IMR-90 (cell line): ENCODE measurements at regions not wholly inside any gene's neighbourhood (a gene's known extent, or its start where the extent isn't known, plus 50 kb on each side); places are given as distances from the start of the nearest gene placed in this dataset.

Source experiments
- BHLHE40 ChIP-seq: fragments of 150-350 bp; IDR thresholded peaks from 2 replicates; pipeline ENCODE4 v1.6.1; 2016; ENCODE audit warnings: mild to moderate bottlenecking, low read depth, low read length
- CEBPB ChIP-seq: IDR thresholded peaks from 2 replicates; pipeline ENCODE4 v1.6.1; 2012; ENCODE audit warnings: low read depth, low read length, improper control_type of control experiment
- CHD1 ChIP-seq: IDR thresholded peaks from 2 replicates; pipeline ENCODE4 v1.6.1; 2012; ENCODE audit warnings: low read depth, low read length, improper control_type of control experiment
- FOS ChIP-seq: fragments of 150-350 bp; IDR thresholded peaks from 2 replicates; pipeline ENCODE4 v1.6.1; 2016; ENCODE audit warnings: low read depth, low read length
- MAFK ChIP-seq: IDR thresholded peaks from 2 replicates; pipeline ENCODE4 v1.6.1; 2012; ENCODE audit warnings: low read depth, low read length, improper control_type of control experiment
- MAZ ChIP-seq: IDR thresholded peaks from 2 replicates; pipeline ENCODE4 v1.6.1; 2012; ENCODE audit warnings: low read depth, mild to moderate bottlenecking, low read length, improper control_type of control experiment, moderate library complexity, borderline replicate concordance
- MXI1 ChIP-seq: IDR thresholded peaks from 2 replicates; pipeline ENCODE4 v1.6.1; 2012; ENCODE audit warnings: low read depth, mild to moderate bottlenecking, low read length, moderate library complexity, borderline replicate concordance
- POLR2A ChIP-seq: IDR thresholded peaks from 2 replicates; pipeline ENCODE4 v1.6.1; 2012; ENCODE audit warnings: mild to moderate bottlenecking, low read depth, low read length
- RAD21 ChIP-seq: IDR thresholded peaks from 2 replicates; pipeline ENCODE4 v1.6.1; 2012; ENCODE audit warnings: low read length, improper control_type of control experiment
- RCOR1 ChIP-seq: IDR thresholded peaks from 2 replicates; pipeline ENCODE4 v1.6.1; 2012; ENCODE audit warnings: mild to moderate bottlenecking, low read length, improper control_type of control experiment; ENCODE audit not compliant: insufficient replicate concordance
- RFX5 ChIP-seq: IDR thresholded peaks from 2 replicates; pipeline ENCODE4 v1.8.0; 2012; ENCODE audit warnings: low read depth, mild to moderate bottlenecking, low read length, moderate library complexity
- TF ChIP-seq, protein P1 (sequence below): conservative IDR thresholded peaks from 2 replicates; pipeline ENCODE4 v1.5.1; 2012; ENCODE audit warnings: mild to moderate bottlenecking, low read depth, low read length, improper control_type of control experiment
- TF ChIP-seq, protein P2 (sequence below): fragments of 150-350 bp; IDR thresholded peaks from 2 replicates; pipeline ENCODE4 v1.6.1; 2016; ENCODE audit warnings: low read depth, mild to moderate bottlenecking, low read length, moderate library complexity, borderline replicate concordance
- TF ChIP-seq, protein P3 (sequence below): fragments of 150-350 bp; IDR thresholded peaks from 2 replicates; pipeline ENCODE4 v1.6.1; 2017; ENCODE audit warnings: mild to moderate bottlenecking, antibody characterized with exemption, low read length, low read depth

- TF ChIP-seq, protein P1, sequence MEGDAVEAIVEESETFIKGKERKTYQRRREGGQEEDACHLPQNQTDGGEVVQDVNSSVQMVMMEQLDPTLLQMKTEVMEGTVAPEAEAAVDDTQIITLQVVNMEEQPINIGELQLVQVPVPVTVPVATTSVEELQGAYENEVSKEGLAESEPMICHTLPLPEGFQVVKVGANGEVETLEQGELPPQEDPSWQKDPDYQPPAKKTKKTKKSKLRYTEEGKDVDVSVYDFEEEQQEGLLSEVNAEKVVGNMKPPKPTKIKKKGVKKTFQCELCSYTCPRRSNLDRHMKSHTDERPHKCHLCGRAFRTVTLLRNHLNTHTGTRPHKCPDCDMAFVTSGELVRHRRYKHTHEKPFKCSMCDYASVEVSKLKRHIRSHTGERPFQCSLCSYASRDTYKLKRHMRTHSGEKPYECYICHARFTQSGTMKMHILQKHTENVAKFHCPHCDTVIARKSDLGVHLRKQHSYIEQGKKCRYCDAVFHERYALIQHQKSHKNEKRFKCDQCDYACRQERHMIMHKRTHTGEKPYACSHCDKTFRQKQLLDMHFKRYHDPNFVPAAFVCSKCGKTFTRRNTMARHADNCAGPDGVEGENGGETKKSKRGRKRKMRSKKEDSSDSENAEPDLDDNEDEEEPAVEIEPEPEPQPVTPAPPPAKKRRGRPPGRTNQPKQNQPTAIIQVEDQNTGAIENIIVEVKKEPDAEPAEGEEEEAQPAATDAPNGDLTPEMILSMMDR, result no peak
- no peak for TF ChIP-seq POLR2A
- no peak for TF ChIP-seq CHD1
- TF ChIP-seq, protein P2, sequence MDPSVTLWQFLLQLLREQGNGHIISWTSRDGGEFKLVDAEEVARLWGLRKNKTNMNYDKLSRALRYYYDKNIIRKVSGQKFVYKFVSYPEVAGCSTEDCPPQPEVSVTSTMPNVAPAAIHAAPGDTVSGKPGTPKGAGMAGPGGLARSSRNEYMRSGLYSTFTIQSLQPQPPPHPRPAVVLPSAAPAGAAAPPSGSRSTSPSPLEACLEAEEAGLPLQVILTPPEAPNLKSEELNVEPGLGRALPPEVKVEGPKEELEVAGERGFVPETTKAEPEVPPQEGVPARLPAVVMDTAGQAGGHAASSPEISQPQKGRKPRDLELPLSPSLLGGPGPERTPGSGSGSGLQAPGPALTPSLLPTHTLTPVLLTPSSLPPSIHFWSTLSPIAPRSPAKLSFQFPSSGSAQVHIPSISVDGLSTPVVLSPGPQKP, result no peak
- TF ChIP-seq RAD21, result no peak
- TF ChIP-seq CEBPB, result peak; percentile 21; the same call in 1 of the 2 replicates
- no peak for TF ChIP-seq RCOR1
- no peak for TF ChIP-seq BHLHE40
- TF ChIP-seq, protein P3, sequence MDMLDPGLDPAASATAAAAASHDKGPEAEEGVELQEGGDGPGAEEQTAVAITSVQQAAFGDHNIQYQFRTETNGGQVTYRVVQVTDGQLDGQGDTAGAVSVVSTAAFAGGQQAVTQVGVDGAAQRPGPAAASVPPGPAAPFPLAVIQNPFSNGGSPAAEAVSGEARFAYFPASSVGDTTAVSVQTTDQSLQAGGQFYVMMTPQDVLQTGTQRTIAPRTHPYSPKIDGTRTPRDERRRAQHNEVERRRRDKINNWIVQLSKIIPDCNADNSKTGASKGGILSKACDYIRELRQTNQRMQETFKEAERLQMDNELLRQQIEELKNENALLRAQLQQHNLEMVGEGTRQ, result no peak
- no peak for TF ChIP-seq MAZ
- TF ChIP-seq MXI1, result no peak
- TF ChIP-seq RFX5, result no peak
- TF ChIP-seq MAFK, result no peak
- TF ChIP-seq FOS, result no peak
Measured at GRCh38 chr10:4623200-4623599, 202.8 kb upstream of the AKR1E2 start.
